ENCODE measurements at regions not wholly inside any gene's neighbourhood (a gene's known extent, or its start where the extent isn't known, plus 50 kb on each side); places are given as distances from the start of the nearest gene placed in this dataset.

GRCh38 chr6:113161018-113161315 is 696.2 kb upstream of the MARCKS start (continued):
- TF ChIP-seq ELK1 (IDR thresholded peaks at IDR 0.05; ENCODE audit: low read depth, low read length) (no peak), TFCP2L1 (CRISPR knock-in tag; IDR thresholded peaks at IDR 0.05) (no peak), NPAS2 (CRISPR knock-in tag; IDR thresholded peaks at IDR 0.05; ENCODE audit: borderline replicate concordance) (no peak), RNF2 (IDR thresholded peaks at IDR 0.05; ENCODE audit: borderline replicate concordance, low read depth) (no peak), CTCF (IDR thresholded peaks at IDR 0.05) (no peak), NR3C1 (IDR thresholded peaks at IDR 0.05) (no peak), ZSCAN20 (CRISPR knock-in tag; IDR thresholded peaks at IDR 0.05) (no peak), JUNB (IDR thresholded peaks at IDR 0.05) (no peak), POLR2A (IDR thresholded peaks at IDR 0.05; ENCODE audit: low read length) (no peak), PHF8 (IDR thresholded peaks at IDR 0.05; ENCODE audit: borderline replicate concordance, low read depth) (no peak), BCL3 (IDR thresholded peaks at IDR 0.05) (no peak), EHF (CRISPR knock-in tag; IDR thresholded peaks at IDR 0.05) (no peak), MAX (IDR thresholded peaks at IDR 0.05) (no peak), RAD21 (conservative IDR thresholded peaks at IDR 0.05 in 1 of 2, IDR thresholded peaks at IDR 0.05 in 1 of 2) (no peak)

GRCh38 chr6:113162739-113163138 is 694.4 kb upstream of the MARCKS start:
- no peak overlapping the region for H3K27ac ChIP-seq
- no peak for FAIRE-seq
- DNase-seq (ENCODE audit: low read depth in 1 of 2, low spot score in 1 of 2) = no peak
- H3K9me3 ChIP-seq = no peaks in the 10 kb centered on the region
- H3K4me1 ChIP-seq = no peaks in the 10 kb centered on the region
- ATAC-seq = no peak
- H3K4me3 ChIP-seq = no peak overlapping the region
- CTCF ChIA-PET = no interaction called here
- 86% methylated on average over 1 of the region's 1 CpG for WGBS (ENCODE audit: missing lambda C conversion rate)
- no peak overlapping the region for H3K4me2 ChIP-seq
- POLR2A ChIA-PET = no interaction called here
- TF ChIP-seq ZFP36 (IDR thresholded peaks at IDR 0.05; ENCODE audit: borderline replicate concordance, partially characterized antibody) (no peak), CHD4 (IDR thresholded peaks at IDR 0.05; ENCODE audit: borderline replicate concordance) (no peak), MYC (IDR thresholded peaks at IDR 0.05; ENCODE audit: borderline replicate concordance, low read length) (no peak), RNF2 (IDR thresholded peaks at IDR 0.05; ENCODE audit: borderline replicate concordance, low read depth) (no peak), RAD21 (conservative IDR thresholded peaks at IDR 0.05 in 1 of 2, IDR thresholded peaks at IDR 0.05 in 1 of 2) (no peak), FOXS1 (CRISPR knock-in tag; IDR thresholded peaks at IDR 0.05) (no peak), ATOH8 (CRISPR knock-in tag; IDR thresholded peaks at IDR 0.05; ENCODE audit: low read depth) (no peak), FOSB (CRISPR knock-in tag; IDR thresholded peaks at IDR 0.05) (no peak), CBX8 (IDR thresholded peaks at IDR 0.05) (no peak), EHMT2 (IDR thresholded peaks at IDR 0.05; ENCODE audit: low read depth) (no peak), HDAC2 (IDR thresholded peaks at IDR 0.05) (no peak), ESRRA (IDR thresholded peaks at IDR 0.05; ENCODE audit: borderline replicate concordance, low read length) (no peak)

All from A549 (cell line).